HG03558 (cell line): ENCODE measurements at regions not wholly inside any gene's neighbourhood (a gene's known extent, or its start where the extent isn't known, plus 50 kb on each side); places are given as distances from the start of the nearest gene placed in this dataset.

ENCODE experiments used
- ATAC-seq: cut with Tn5 transposase; IDR thresholded peaks from one replicate; pipeline ENCODE4 v1.9.1; 2021; ENCODE audit warnings: moderate number of reproducible peaks; ENCODE audit not compliant: unreplicated experiment; ENCODE audit errors: extremely low read depth

DNA sequence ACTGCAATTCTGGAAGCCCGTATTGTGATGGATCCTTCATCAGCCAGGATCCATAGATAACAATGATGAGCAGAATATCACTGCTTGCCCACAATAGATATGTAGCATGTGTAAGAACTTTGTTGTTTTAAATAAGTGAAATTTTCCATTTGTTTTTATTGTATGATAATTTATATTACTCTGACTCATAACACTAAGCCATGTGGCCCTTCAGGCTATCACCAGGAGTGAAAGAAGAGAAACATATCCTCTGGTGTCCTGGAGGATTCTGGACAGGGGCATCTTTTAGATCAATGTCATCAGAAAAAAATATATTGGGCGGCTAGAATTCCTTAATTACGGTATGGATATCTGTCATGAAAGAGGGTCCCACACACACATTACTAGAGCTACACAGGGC, 167.5 kb downstream of the SLC6A15 start:
- ATAC-seq, result no peak

- no peak for ATAC-seq
These were observed 170.9 kb downstream of the SLC6A15 start for GRCh38 chr12:84741692-84742091.

GRCh38 chr12:84741031-84741430, 171.6 kb downstream of the SLC6A15 start:
- no peak for ATAC-seq

GRCh38 chr12:84740602-84741001, 172.0 kb downstream of the SLC6A15 start:
- ATAC-seq, result no peak

DNA sequence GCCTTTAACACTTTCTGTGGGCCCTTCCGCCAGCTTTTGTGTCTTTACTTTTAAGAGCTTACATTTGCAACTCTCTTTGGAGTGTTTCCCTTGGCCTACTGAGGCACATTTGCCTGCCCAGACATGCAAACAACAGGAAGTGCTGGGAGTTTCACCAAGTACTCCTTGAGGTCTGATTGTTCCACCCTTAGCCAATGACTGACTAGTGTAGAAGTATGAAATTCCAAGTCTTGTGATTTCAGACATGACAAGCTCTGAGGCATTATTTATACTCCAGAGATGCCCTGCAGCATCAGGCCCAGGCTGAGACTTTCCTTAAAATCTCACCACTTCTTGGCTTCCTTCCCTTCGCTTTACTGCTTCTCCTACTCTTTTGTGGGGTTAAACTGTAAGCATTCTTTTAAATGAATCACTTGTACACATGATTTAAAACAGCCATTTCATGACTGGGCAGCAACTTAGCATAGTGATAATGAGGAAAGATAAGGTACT, 174.1 kb downstream of the SLC6A15 start:
- ATAC-seq, result no peak

GRCh38 chr12:84732828-84733340, 179.7 kb downstream of the SLC6A15 start:
- no peak for ATAC-seq

- no peak for ATAC-seq
These were observed 181.9 kb downstream of the SLC6A15 start for GRCh38 chr12:84730561-84731162.

DNA sequence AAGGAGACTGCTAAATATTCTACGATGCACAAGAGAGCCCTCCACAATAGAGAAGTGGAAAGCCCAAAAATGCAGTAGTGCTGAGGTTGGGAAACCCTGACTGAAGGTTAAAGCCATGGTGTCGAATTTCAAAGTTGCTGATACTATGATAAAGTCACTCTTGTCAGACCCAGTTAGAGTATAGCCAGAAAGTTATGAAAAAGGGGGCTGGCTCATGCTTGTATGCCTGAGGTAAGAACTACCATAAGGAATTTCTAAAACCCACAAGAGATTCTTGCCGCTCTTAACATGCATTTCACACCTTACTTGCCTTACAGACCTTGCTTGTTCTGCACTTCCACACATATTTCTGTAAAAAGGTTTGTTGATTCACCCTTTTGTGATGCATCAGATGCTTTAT, 184.6 kb downstream of the SLC6A15 start:
- no peak for ATAC-seq

- no peak for ATAC-seq
These were observed 185.8 kb downstream of the SLC6A15 start for GRCh38 chr12:84726780-84727179.

DNA sequence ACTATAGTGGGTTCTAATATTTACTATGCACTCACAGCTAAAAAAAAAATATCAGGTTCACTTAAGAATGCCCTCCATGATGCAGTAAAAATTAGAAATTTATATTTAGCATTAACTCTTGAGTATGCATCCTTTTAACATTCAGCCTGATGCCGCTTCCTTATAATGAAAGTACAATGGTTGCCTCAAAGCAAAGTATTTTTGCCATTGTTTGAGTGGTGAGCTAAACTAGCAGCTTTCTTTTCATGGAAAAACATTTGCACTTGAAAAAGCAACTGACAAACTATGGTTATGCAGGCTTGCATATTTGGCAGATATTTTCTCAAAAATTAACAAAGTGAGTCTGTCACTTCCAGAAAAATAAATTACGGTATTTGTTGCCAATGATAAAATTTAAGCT, 188.6 kb downstream of the SLC6A15 start:
- no peak for ATAC-seq

DNA sequence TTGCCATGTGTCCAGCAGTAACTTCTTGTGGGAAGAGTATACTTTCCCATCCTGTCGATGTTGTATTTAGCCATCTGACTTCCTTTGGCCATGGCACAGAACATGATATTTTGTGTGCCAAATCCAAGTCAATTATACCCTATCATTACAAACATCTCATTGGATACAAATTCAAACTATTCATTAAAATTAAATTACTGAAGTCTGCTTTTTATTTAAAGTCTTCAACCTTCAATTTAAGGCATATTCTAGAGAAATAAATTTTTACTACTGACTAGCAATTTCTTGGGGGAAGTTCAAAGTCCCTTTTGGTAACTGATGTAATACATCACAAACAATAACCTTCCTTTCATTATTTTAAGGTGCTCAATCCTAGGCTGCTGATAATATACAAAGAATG, 192.6 kb downstream of the SLC6A15 start:
- no peak for ATAC-seq

DNA sequence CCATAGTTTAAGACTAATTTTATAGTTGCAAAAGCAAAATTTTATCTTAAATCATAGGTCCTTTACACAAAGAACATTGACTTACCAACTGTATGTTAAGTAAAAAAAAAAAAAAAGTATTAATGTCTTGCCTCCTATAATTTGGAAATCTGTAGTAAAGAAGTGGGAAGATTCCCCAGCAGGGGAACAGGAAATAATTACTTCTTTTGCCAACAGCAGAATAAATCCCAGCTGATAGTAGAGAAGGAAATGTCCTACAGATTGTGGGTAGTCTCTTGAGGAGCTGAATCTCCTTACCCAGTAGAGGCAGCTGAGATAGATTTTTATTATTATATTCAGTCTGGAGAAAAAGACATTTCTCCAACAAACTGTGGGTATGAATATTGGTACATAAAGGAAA, 193.7 kb downstream of the SLC6A15 start:
- ATAC-seq, result no peak

- no peak for ATAC-seq
These were observed 199.9 kb downstream of the SLC6A15 start for GRCh38 chr12:84712747-84713146.

GRCh38 chr12:84706374-84706773, 206.2 kb downstream of the SLC6A15 start:
- no peak for ATAC-seq

DNA sequence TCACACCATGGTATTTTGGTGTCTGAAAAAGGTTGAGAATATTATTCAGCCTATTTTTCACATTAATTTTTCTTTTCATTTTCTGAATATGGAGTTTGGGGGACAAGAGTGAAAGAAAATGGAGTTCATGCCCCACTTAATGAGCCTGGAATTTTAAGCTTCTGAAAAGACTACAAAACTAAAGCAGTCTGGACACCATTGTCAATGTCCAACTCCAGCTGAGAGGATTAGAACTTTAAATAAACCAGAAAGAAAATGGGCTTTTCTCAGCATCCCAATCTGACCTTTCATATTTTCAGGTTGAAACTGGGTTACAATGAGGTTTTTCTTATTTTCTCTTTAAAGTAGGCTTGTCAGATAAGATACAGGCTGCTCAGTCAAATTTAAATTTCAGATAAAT, 207.7 kb downstream of the SLC6A15 start:
- no peak for ATAC-seq

DNA sequence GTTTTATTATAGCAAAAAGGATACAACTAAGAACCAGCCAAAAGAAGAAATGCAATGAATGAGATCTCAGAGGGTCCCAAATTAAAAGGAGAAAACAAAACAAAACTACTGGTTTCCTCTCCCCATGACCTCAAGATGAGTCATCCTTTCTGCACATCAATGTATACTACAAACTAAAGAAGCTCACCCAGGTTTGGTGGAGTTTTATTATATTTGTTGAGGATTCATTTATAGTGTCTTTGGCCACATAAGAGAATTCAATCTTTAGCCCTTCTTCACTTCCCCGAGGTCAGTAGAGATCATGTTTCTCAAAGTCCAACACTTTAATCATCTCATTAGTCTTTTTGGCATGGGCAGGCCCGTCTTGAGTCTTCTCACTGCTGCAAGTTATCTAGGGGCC, 210.6 kb downstream of the SLC6A15 start:
- no peak for ATAC-seq

DNA sequence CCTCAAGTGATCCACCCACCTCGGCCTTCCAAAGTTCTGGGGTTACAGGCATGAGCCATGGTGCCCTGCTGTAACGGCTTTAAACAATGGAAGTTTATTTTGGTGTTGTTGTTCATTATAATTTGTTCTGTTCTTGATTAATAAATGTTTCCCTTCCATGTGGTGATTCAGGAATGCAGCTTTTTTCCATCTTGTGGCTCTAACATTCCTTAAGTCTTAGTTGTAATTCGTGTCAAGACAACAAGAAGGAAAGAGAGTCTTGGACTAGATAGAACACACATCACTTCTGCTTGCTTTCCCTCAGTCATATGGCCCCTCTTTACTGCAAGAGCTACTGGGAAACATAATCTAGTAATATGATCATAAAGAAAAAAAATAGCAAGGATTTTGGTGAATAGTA, 211.6 kb downstream of the SLC6A15 start:
- no peak for ATAC-seq

- ATAC-seq, result no peak
These were observed 213.8 kb downstream of the SLC6A15 start for GRCh38 chr12:84698576-84699333.

DNA sequence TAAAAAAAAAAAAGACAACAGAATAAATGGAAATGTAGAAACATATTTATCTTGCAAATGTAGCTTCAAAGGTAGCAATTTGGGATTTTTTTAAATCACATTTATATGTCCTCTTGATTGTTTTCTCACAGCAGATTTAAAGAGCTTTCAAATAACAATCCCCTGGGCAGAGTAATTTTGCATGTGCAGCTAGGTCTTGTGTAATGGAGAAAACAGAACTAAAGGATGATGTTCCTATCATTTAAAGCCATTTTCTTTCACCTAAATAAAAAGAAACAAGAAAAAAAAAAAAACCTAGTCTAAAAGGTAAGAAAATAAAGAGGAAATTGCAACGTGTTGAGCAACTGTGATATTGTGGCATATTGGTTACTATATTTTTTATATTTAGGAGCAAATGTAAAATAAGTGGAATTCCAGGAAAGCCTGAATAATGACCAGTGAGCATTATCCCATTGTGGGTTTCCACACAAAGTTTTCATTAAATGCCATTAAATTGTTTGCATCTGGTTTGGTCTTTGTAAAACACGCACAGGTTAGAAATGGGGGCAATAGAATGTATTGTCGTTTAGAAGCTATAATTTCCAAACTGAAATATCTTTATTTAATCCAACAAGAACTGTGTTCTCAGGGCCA, 215.6 kb downstream of the SLC6A15 start:
- no peak for ATAC-seq

GRCh38 chr12:84696281-84696680, 216.3 kb downstream of the SLC6A15 start:
- no peak for ATAC-seq

DNA sequence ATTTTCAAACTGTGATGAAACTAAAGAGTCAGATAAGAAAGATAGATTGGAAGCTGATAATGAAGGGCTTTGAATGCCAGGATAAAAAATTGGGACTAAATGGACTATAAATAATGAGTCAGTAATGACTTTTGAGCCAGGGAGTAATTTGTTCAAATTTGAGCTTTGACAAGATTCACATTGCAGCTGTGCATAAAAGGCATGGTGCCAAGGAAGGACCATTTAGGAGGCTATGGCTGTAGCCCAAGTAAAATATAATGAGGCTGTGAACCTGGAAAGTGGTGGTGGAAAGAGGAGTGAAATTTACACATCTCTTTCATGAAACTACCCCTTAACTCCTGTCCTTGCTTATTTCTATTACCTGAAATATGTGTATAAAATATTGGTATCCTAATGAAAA, 218.5 kb downstream of the SLC6A15 start:
- no peak for ATAC-seq
